Neutrophil (primary cell): ENCODE measurements at regions not wholly inside any gene's neighbourhood (a gene's known extent, or its start where the extent isn't known, plus 50 kb on each side); places are given as distances from the start of the nearest gene placed in this dataset.

Source experiments
- H3K27ac ChIP-seq: fragments of 200-600 bp; sonication (generic); 2 replicates; pipeline ENCODE4 v1.5.1; 2016; ENCODE audit warnings: mild to moderate bottlenecking, moderate library complexity
- H3K27me3 ChIP-seq: fragments of 200-600 bp; sonication (generic); 2 replicates; pipeline ENCODE4 v1.6.0; 2016; ENCODE audit warnings: mild to moderate bottlenecking
- H3K36me3 ChIP-seq: fragments of 200-600 bp; sonication (generic); 2 replicates; pipeline ENCODE4 v1.5.1; 2017
- H3K4me1 ChIP-seq, 2 experiments: fragments of 200-600 bp in 1 of 2; sonication (generic) in 1 of 2; 1 replicate in 1 of 2; 2 replicates in 1 of 2; pipeline versions ENCODE4 v1.5.1 to v1.6.1; 2013 to 2016; ENCODE audit warnings: low read depth in 1 of 2, low read length in 1 of 2, mild to moderate bottlenecking in 1 of 2, moderate library complexity in 1 of 2; ENCODE audit not compliant: control insufficient read depth in 1 of 2, insufficient read depth in 1 of 2
- H3K4me3 ChIP-seq, 2 experiments: fragments of 200-600 bp in 1 of 2; sonication (generic) in 1 of 2; 1 replicate in 1 of 2; 2 replicates in 1 of 2; pipeline ENCODE4 v1.5.1; 2013 to 2016; ENCODE audit warnings: low read depth in 1 of 2, low read length in 1 of 2, mild to moderate bottlenecking in 1 of 2, moderate library complexity in 1 of 2
- H3K9me3 ChIP-seq: fragments of 200-600 bp; sonication (generic); 2 replicates; pipeline ENCODE4 v1.5.1; 2016
- TF ChIP-seq, protein P1 (sequence below): fragments of 200-600 bp; sonication (generic); IDR thresholded peaks from 2 replicates; pipeline ENCODE4 v1.5.1; 2016; ENCODE audit warnings: antibody characterized with exemption

DNA sequence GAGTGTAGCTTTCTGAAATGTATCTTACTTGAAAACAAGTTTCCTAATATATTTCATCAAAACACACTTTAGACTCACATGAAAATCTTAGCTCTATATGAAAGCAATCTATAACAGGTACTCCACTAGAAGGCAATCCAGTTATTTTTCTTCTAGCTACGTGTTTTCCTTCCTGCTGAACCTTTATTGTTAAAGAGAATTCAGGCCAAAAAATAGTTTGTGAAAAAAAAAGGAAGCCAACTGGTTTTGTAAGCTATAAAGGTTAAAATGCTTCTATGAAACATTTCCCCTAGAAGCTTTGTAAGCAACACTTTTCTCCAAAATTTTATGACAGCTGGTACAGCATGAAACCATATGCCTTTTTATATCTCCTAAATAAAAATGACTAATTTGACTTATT, 304.7 kb upstream of the DIAPH2 start:
- Histone ChIP-seq H3K36me3 (no peaks in the 10 kb centered on the region), H3K27ac (no peak overlapping the region), H3K27me3 (no peaks in the 10 kb centered on the region), H3K4me1 (no peaks in the 10 kb centered on the region), H3K9me3 (no peaks in the 10 kb centered on the region), H3K4me3 (no peak overlapping the region)
- TF ChIP-seq, protein P1, sequence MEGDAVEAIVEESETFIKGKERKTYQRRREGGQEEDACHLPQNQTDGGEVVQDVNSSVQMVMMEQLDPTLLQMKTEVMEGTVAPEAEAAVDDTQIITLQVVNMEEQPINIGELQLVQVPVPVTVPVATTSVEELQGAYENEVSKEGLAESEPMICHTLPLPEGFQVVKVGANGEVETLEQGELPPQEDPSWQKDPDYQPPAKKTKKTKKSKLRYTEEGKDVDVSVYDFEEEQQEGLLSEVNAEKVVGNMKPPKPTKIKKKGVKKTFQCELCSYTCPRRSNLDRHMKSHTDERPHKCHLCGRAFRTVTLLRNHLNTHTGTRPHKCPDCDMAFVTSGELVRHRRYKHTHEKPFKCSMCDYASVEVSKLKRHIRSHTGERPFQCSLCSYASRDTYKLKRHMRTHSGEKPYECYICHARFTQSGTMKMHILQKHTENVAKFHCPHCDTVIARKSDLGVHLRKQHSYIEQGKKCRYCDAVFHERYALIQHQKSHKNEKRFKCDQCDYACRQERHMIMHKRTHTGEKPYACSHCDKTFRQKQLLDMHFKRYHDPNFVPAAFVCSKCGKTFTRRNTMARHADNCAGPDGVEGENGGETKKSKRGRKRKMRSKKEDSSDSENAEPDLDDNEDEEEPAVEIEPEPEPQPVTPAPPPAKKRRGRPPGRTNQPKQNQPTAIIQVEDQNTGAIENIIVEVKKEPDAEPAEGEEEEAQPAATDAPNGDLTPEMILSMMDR, result no peak

DNA sequence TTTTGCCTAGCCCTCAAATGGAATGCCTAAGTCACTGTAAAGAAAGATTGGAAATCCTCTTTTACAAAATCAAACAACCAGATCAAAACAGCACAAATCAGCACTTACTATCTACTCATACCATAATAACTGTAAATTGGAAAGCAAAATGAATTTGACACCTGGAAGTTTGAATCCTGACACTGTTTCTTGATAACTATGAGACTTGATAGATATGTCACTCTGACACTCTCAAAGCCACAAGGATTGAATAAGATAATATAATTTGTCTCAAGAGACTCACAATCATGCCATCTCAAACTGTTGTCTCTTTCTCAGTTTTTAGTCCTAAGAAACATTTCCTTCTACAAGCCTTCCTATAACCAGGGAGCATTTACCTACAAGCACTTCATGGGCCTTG, 302.6 kb upstream of the DIAPH2 start:
- no peaks in the 10 kb centered on the region for H3K27me3 ChIP-seq
- H3K4me1 ChIP-seq, result no peaks in the 10 kb centered on the region
- TF ChIP-seq, protein P1, result no peak
- no peaks in the 10 kb centered on the region for H3K9me3 ChIP-seq
- no peak overlapping the region for H3K27ac ChIP-seq
- H3K4me3 ChIP-seq, result no peak overlapping the region
- no peaks in the 10 kb centered on the region for H3K36me3 ChIP-seq

- Histone ChIP-seq H3K4me3 (no peak overlapping the region), H3K27me3 (no peaks in the 10 kb centered on the region), H3K9me3 (no peaks in the 10 kb centered on the region), H3K27ac (no peak overlapping the region), H3K36me3 (no peaks in the 10 kb centered on the region), H3K4me1 (no peaks in the 10 kb centered on the region)
- TF ChIP-seq, protein P1, result no peak
These were observed 301.2 kb upstream of the DIAPH2 start for GRCh38 chrX:96383428-96383827.

- H3K4me3 ChIP-seq, result no peak overlapping the region
- TF ChIP-seq, protein P1, result no peak
- no peaks in the 10 kb centered on the region for H3K27me3 ChIP-seq
- no peaks in the 10 kb centered on the region for H3K36me3 ChIP-seq
- no peaks in the 10 kb centered on the region for H3K9me3 ChIP-seq
- no peaks in the 10 kb centered on the region for H3K4me1 ChIP-seq
- no peak overlapping the region for H3K27ac ChIP-seq
These were observed 298.3 kb upstream of the DIAPH2 start for GRCh38 chrX:96386325-96386724.

GRCh38 chrX:96386981-96387380, 297.7 kb upstream of the DIAPH2 start:
- TF ChIP-seq, protein P1, result no peak
- Histone ChIP-seq H3K9me3 (no peaks in the 10 kb centered on the region), H3K36me3 (no peaks in the 10 kb centered on the region), H3K27ac (no peak overlapping the region), H3K27me3 (no peaks in the 10 kb centered on the region), H3K4me3 (no peak overlapping the region), H3K4me1 (no peaks in the 10 kb centered on the region)

GRCh38 chrX:96387801-96388200, 296.8 kb upstream of the DIAPH2 start:
- Histone ChIP-seq H3K27me3 (no peaks in the 10 kb centered on the region), H3K4me3 (no peak overlapping the region), H3K27ac (no peak overlapping the region), H3K4me1 (no peaks in the 10 kb centered on the region), H3K36me3 (no peaks in the 10 kb centered on the region), H3K9me3 (no peaks in the 10 kb centered on the region)
- TF ChIP-seq, protein P1, result no peak
